ENCODE measurements at regions not wholly inside any gene's neighbourhood (a gene's known extent, or its start where the extent isn't known, plus 50 kb on each side); places are given as distances from the start of the nearest gene placed in this dataset.

- TF ChIP-seq RELB (IDR thresholded peaks at IDR 0.05; ENCODE audit: low read depth), result no peak
- TF ChIP-seq SMARCA5 (IDR thresholded peaks at IDR 0.05), result no peak
- no peak for TF ChIP-seq LARP7 (IDR thresholded peaks at IDR 0.05)
Measured at GRCh38 chr4:119980456-119980855, 86.2 kb downstream of the MAD2L1 start (continued).

- CTCF ChIA-PET, result interaction anchor here (1.7 kb wide), 1 partner anchor 37 kb away, joined by 3 read pairs; no protein-coding TSS in a partner anchor
- no peaks in the 10 kb centered on the region for H3K27me3 ChIP-seq (replicated peaks in 1 of 2; ENCODE audit: control insufficient read depth in 2 of 2, insufficient read depth in 2 of 2, low read length in 1 of 2)
- no peak overlapping the region for H3K4me2 ChIP-seq (ENCODE audit: control insufficient read depth, insufficient read depth)
- BruUV-seq (replicated peaks), result no TSS peak
- H3K9me3 ChIP-seq (replicated peaks; ENCODE audit: control insufficient read depth, insufficient read depth, low read length), result no peaks in the 10 kb centered on the region
- no peaks in the 10 kb centered on the region for H3K4me1 ChIP-seq (ENCODE audit: control insufficient read depth, insufficient read depth, low read length)
- no peaks in the 10 kb centered on the region for H3K79me2 ChIP-seq (ENCODE audit: control insufficient read depth, insufficient read depth, low read length)
- 9% methylated on average over 9 of the region's 9 CpGs for WGBS (ENCODE audit: insufficient coverage, insufficient replicate concordance, low lambda C conversion rate, missing lambda C conversion rate)
- in situ Hi-C loops (cut with MboI), result no loop called here
- ATAC-seq (no peak), FAIRE-seq (no peak), DNase-seq (ENCODE audit: low read depth, low spot score) (no peak)
- H4K20me1 ChIP-seq (ENCODE audit: control insufficient read depth, insufficient read depth), result no peaks in the 10 kb centered on the region
- H2AFZ ChIP-seq (ENCODE audit: control insufficient read depth, low read depth, low read length), result no peak overlapping the region
- no peak overlapping the region for H3K9ac ChIP-seq (ENCODE audit: control insufficient read depth, insufficient read depth, low read length)
- SMC1A ChIA-PET (ENCODE audit: uncharacterized antibody, unreplicated experiment), result interaction anchor here (0.6 kb wide), 1 partner anchor 74 kb away, joined by 3 read pairs; no protein-coding TSS in a partner anchor
- no peak overlapping the region for H3K4me3 ChIP-seq
- TF ChIP-seq POU2F2 (IDR thresholded peaks at IDR 0.05; ENCODE audit: borderline replicate concordance, low read depth, low read length) (no peak), SMARCA5 (IDR thresholded peaks at IDR 0.05) (no peak)
- no peaks in the 10 kb centered on the region for H3K36me3 ChIP-seq (ENCODE audit: control insufficient read depth in 2 of 2, insufficient read depth in 2 of 2, low read length in 1 of 2)
- intact Hi-C loops (cut with micrococcal nuclease; ENCODE audit: unreplicated experiment), result no loop called here
- H3K27ac ChIP-seq (ENCODE audit: control insufficient read depth, insufficient read depth), result no peak overlapping the region
- RAD21 ChIA-PET (ENCODE audit: unreplicated experiment), result no interaction called here
- POLR2A ChIA-PET, result no interaction called here
Measured at GRCh38 chr4:119977076-119977940, 89.3 kb downstream of the MAD2L1 start.

Measured in GM12878 (cell line).